NB4 (cell line): ENCODE measurements at regions not wholly inside any gene's neighbourhood (a gene's known extent, or its start where the extent isn't known, plus 50 kb on each side); places are given as distances from the start of the nearest gene placed in this dataset.

Experiments used
- CTCF ChIP-seq: IDR thresholded peaks from one replicate; pipeline ENCODE4 v1.5.1; 2012; ENCODE audit warnings: low read depth, low read length
- POLR2A ChIP-seq: IDR thresholded peaks from 2 replicates; pipeline ENCODE4 v1.6.1; 2011; ENCODE audit warnings: mild to moderate bottlenecking; ENCODE audit not compliant: insufficient read length; ENCODE audit errors: extremely low read depth

- no peak for TF ChIP-seq POLR2A
- TF ChIP-seq CTCF: no peak
These were observed 84.0 kb downstream of the ZNF92 start for GRCh38 chr7:65457705-65458104.
